ACHN (cell line): ENCODE measurements at regions not wholly inside any gene's neighbourhood (a gene's known extent, or its start where the extent isn't known, plus 50 kb on each side); places are given as distances from the start of the nearest gene placed in this dataset.

Source experiments
- DNase-seq: peaks from one replicate; pipeline ENCODE4 v3.0.0-alpha.2; 2015
- in situ Hi-C: cut with HindIII; loops from 2 replicates; pipeline ENCODE4 v1.10.0; 2017; ENCODE audit warnings: low sequenced_read_pairs, low pct_ligation_motif_present, low pct_unique_long_range_greater_than_20kb

- in situ Hi-C loops, result no loop called here
- DNase-seq, result no peak
Measured at GRCh38 chr6:113496166-113496565, 361.0 kb upstream of the MARCKS start.

DNA sequence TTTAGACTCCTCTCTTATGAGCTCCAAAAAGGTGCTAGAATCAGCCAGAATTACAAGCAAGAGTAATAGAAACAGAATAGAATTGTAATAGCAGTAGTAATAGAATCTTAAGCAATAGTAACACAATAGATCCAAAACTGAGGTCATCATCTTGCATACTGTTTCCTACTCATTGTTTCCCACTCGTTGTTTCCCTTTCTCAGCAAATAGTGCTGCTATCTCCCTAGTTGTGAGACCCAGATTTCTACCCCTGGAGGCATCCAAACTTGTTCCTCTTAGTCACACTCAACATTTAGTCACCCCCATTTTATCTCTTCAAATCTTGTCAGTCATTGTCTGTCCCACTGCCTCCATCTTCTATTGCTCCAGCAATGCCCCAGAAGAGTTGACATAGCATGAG lies 356.9 kb upstream of the MARCKS start:
- in situ Hi-C loops, result no loop called here
- DNase-seq, result no peak

DNA sequence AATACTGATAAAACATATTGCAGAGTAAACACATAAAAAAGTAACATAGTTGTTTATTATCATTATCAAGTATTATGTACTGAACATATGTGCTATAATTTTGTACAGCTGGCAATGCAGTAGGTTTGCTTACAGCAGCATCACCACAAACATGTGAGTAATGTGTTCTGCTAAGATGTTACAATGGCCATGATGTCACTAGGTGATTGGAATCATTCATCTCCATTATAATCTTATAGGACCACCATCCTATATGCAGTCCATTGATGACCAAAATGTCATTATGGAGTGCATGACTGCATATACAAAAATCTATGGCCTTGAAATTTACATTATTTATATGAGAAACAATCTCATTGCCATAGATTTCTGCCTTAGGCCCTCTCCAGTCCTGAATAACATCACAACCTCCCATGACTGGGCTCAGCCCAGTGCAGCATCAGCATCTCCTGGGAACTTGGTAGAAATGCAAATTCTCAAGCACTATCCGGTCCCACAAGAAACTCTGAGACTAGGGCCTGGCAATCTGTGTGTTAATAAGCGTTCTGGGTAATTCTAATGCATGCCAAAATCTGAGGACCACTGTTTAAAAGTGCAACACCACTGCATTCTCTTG lies 352.0 kb upstream of the MARCKS start:
- no peak for DNase-seq
- in situ Hi-C loops, result no loop called here

GRCh38 chr6:113508249-113508648 lies 348.9 kb upstream of the MARCKS start:
- DNase-seq, result no peak
- in situ Hi-C loops, result no loop called here

GRCh38 chr6:113511100-113511499 lies 346.0 kb upstream of the MARCKS start:
- in situ Hi-C loops, result no loop called here
- DNase-seq, result no peak

- in situ Hi-C loops, result no loop called here
- DNase-seq, result no peak
Measured at GRCh38 chr6:113512576-113512975, 344.6 kb upstream of the MARCKS start.

DNA sequence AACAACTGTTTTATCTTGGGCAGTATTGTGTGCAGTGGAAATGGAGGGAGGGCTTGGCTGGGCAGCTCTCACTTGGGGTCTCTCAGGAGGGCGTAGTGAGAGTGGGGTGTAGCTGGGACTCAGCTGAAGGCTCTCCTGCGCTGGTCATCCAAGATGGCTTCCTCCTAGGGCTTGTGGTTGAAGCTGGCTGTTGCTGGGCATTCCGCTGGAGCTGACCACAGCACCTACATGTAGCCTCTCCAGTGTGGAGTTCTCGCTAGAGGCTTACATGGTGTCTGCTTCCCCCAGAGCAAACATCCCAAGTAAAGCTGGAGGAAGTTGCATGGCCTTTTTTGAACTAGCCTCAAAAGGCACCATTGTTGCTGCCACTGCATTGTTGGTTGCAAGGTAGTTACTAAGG lies 344.1 kb upstream of the MARCKS start:
- in situ Hi-C loops, result no loop called here
- no peak for DNase-seq

DNA sequence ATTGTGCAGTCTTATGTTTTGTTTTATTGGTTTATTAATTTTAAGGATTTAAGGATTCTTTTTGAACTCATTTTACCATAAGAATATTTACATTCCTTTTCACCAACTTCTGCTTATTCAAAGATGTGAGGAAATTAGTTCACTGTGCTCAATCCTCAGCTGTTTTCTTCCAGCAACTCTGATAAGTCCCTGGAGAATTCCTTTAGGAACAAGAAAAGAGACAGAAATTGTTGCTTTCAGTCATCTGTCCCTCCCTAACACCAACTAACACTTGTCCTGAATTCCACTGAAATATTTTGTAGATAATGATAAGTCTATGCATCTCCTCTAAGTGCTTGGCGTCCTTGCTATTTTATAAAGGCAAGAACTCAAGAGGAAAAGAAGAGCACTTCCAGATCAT lies 334.8 kb upstream of the MARCKS start:
- no peak for DNase-seq
- in situ Hi-C loops, result no loop called here

GRCh38 chr6:113524826-113525225 lies 332.3 kb upstream of the MARCKS start:
- DNase-seq, result no peak
- in situ Hi-C loops, result no loop called here

DNA sequence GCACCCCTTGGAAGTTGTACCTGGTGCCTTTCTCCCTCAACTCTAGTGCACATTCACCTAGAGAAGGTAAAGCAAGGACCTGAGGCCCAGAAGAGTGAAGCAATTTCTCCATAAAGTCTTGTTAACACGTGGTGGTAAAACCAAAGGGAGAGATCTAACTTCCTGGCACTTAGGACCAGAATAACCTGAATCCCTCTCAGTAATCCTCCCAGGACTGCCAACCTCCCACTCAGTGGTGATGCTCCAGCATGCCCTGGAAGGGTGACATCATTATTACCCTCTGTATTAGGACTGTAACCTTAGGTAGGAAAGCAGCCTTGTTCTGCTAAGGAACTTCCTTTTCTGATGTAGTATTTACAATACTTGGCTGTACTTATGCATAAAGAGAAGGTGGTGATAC lies 330.6 kb upstream of the MARCKS start:
- no peak for DNase-seq
- in situ Hi-C loops, result no loop called here

DNA sequence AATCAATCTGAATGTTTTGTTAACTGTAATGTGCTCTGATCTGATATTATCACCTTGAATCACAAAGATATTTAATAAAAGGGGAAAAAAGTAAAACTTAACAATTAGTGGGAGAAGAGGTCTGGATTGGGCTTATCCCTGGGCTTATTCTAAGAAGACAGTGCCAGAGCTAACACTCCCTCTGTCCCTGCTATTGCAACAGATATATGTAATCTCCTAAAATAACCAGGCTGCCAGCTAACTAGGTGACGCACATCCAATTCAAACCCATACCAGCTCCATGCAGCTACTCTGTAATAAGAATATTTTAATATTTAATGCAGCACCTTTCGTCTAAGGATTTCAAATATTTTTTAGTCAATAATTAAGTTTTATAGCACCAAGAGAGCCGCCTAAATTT lies 330.1 kb upstream of the MARCKS start:
- no peak for DNase-seq
- in situ Hi-C loops, result no loop called here

GRCh38 chr6:113528111-113528510 lies 329.0 kb upstream of the MARCKS start:
- no peak for DNase-seq
- in situ Hi-C loops, result no loop called here

DNA sequence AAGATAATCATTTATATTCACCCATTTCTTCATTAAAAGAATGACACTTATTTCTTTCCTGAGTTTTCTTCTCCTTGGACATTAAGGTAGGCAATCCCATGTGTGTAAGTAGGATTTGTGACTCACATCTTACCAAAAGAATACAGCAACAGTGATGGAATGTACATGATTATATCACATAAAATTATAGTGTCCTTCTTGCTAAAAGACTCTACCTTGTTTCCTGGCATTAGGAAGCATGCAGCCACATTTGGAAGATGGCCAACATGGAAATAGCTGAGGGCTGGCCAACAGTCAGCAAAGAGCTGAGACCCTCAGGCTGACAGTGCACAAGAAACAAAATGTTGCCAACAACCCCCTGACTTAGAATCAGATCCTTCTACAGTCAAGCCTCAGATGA lies 327.9 kb upstream of the MARCKS start:
- DNase-seq, result no peak

GRCh38 chr6:113529879-113530278 lies 327.3 kb upstream of the MARCKS start:
- in situ Hi-C loops, result no loop called here
- no peak for DNase-seq

More for the DNA sequence above, 327.9 kb upstream of the MARCKS start:
- in situ Hi-C loops, result no loop called here

- DNase-seq, result no peak
- in situ Hi-C loops, result no loop called here
Measured at GRCh38 chr6:113530769-113531168, 326.4 kb upstream of the MARCKS start.

DNA sequence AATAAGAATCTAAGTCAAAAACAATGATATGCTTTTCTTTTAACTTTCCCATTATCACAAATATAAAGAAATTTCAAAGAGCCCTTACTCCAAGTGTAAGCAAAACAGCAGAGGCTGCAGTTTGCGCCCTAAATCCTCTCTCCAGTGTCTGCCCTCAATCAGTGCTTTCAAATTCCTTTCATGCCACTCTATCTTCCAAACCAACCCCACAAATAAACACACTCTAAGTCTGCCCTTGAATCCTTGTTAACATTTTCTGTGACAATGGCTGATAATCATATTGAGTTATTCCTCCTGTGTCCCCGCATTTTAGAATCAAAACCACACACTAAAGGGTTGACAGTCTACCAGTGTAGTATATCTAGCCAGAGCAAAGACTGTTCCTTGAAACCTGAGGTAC lies 317.9 kb upstream of the MARCKS start:
- DNase-seq, result no peak
- in situ Hi-C loops, result no loop called here

GRCh38 chr6:113539623-113540022 lies 317.5 kb upstream of the MARCKS start:
- DNase-seq, result no peak
- in situ Hi-C loops, result no loop called here

- no peak for DNase-seq
- in situ Hi-C loops, result no loop called here
Measured at GRCh38 chr6:113540466-113540865, 316.7 kb upstream of the MARCKS start.

DNA sequence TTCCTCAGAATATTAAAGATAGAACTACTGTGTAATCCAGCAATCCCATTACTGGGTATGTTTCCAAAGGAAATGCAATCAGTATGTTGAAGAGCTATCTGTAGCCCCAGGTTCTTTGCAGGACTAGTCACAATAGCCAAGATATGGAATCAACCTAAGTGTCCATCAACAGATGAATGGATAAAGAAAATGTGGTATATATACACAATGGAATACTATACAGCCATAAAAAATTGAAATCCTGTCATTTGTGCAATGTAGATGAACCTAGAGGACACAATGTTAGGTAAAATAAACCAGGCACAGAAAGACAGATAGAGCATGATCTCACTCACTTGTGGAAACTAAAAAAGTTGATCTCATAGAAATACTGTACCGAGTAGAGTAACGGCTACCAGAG lies 306.0 kb upstream of the MARCKS start:
- in situ Hi-C loops, result no loop called here
- DNase-seq, result no peak

GRCh38 chr6:113556775-113557174 lies 300.4 kb upstream of the MARCKS start:
- no peak for DNase-seq
- in situ Hi-C loops, result no loop called here

DNA sequence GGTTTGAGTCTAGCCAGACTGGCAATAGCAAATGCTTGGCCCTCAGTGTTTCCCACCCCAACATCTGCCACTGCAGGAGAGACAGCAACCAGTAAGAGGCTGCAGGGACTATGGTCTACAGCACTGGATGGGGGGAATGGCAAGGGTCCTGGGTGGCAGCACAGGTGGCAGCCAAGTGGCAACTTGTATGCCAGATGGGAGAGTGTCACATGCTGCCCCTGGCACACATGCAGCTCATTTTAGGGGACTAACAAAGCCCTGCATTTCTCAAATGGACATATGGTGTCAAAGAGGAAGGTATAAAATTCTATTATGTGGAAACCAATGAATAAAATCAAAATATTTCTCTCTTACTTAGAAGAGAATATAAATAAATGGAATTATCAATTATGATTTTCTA lies 298.7 kb upstream of the MARCKS start:
- in situ Hi-C loops, result no loop called here
- DNase-seq, result no peak
